ENCODE measurements at regions not wholly inside any gene's neighbourhood (a gene's known extent, or its start where the extent isn't known, plus 50 kb on each side); places are given as distances from the start of the nearest gene placed in this dataset.
"Not testable (repeated sequence)": the region's sequence is repeated elsewhere in the genome, so short reads cannot be mapped to it uniquely, and the experiment has no call there.

GRCh38 chr13:24931450-24932251, 164.3 kb upstream of the PABPC3 start:
- DNase-seq (ENCODE audit: low read depth), result no peak

- DNase-seq (ENCODE audit: low read depth), result not testable (repeated sequence)
These were observed 162.6 kb upstream of the PABPC3 start for GRCh38 chr13:24933106-24934023.

- DNase-seq (ENCODE audit: low read depth), result not testable (repeated sequence)
These were observed 161.9 kb upstream of the PABPC3 start for GRCh38 chr13:24934024-24934385.

DNA sequence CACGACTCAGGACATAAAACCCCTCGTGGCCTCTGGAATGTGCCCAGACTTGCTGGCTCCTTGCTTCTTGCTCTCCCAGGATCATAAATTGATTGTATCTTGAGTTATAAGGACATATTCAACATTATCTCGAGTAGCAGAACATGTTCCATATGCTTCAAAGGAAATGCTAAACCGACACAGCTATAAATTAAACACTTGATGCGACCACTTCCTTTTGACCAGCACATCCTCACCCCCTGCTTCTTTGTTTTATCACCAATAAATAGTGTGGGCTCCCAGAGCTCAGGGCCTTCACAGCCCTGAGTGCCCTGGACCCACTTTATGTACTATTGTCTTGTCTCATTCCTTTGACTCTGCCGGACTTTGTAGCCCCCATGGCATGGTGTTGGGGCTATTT, 157.0 kb upstream of the PABPC3 start:
- no peak for DNase-seq (ENCODE audit: low read depth)

GRCh38 chr13:24941023-24941713, 154.8 kb upstream of the PABPC3 start:
- DNase-seq (ENCODE audit: low read depth), result not testable (repeated sequence)

DNA sequence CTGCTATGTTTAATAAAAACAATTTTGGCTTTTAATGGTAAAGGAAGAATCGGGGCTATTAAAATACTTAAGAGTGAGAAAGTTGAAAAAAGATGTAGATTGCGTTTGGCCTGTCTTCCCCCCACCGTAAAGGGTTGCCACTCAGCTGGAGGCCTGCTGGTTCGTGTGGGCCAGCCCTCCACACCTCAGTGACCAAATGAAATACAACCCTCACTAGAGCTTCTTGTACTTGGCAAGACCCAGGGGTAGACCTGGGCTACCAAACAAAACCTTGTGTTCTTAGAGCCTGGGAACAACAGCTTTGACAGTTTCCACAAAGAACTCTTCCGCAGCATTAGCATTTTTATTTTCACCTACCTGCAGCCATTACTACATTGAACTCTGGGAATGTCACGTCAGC, 152.8 kb upstream of the PABPC3 start:
- DNase-seq (ENCODE audit: low read depth), result no peak

- not testable (repeated sequence) for DNase-seq (ENCODE audit: low read depth)
These were observed 151.9 kb upstream of the PABPC3 start for GRCh38 chr13:24944073-24944472.

GRCh38 chr13:24948977-24949376, 147.0 kb upstream of the PABPC3 start:
- DNase-seq (ENCODE audit: low read depth), result not testable (repeated sequence)

DNA sequence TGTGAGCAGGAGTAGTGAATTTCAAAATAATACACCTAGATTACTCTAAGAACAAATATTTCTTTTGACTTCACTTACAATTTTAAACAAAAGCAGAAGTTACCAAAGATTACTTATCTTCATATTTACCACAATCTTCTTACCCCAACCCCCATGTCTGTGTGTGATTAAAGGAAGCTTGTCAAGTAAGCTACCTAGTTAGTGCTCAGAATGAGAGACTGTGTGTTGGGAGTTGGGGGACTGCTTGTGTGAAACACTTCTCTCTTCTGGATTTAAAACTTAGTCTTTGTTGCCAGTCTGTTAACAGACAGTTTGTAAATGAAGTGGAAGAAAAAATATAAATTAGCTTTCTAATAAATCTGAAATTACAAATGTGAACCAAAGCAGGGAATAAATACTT, 145.3 kb upstream of the PABPC3 start:
- DNase-seq (ENCODE audit: low read depth), result not testable (repeated sequence)

DNA sequence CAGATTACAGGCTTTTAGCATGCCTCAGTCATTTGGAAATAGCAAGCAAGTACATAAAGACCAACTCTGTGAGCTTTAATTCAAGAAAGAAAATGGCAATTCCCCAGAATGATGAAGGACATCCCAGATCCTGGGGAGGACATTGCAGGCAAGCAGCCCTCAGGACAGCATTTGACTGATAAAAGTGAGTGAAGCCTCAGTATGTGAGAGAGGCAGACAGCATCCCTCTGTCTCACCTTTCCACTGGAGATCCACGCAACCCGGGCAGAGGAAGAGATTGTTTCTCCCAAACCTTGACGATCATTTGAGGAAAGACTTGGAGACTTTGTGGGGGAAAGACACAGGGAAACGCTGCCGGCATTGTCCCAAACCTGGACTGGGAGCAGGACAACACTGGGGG, 128.0 kb upstream of the PABPC3 start:
- not testable (repeated sequence) for DNase-seq (ENCODE audit: low read depth)

DNA sequence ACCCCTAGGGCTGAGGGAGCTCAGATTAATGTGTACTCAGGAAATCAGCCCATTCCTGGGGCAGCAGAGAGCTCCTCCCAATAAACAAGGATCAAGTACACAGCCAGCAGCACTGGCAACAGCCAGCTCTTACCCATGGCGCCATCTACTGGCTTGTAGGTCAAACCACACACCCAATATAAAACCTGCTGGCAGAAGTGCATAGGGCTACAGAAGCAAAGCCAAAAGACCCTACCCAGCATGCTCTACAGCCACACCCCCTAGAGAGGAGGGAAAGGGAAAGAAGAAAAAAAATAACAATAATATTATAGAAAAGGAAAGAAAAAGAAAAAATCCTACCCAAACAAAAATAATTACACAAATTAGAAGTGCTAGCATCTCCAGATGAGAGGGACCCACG, 127.5 kb upstream of the PABPC3 start:
- not testable (repeated sequence) for DNase-seq (ENCODE audit: low read depth)

GRCh38 chr13:24973102-24973501, 122.8 kb upstream of the PABPC3 start:
- DNase-seq (ENCODE audit: low read depth), result not testable (repeated sequence)

DNA sequence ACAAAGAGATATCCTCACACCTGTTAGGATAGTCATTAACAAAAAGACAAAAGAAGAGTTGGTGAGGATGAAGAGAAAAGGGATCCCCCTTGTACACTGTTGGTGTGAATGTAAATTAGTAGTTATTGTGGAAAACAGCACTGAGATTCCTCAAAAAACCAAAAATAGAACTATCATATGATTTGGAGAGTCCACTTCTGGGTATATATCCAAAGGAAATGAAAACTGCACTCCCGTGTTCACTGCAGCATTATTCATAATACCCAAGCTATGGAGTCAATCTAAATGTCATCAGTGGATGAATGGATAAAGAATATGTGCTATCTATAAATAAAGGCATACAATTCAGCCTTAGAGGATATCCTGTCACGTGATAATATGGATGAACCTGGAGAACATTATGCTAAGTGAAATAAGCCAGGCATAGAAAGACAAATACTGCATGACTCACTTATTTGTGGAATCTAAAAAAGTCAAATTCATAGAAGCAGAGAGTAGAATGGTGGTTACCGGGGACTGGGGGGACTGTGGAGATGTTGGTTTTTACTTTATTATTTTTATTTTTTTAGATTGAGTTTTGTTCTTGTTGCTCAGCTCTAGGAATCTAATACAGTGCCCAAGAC, 114.6 kb upstream of the PABPC3 start:
- DNase-seq (ENCODE audit: low read depth), result not testable (repeated sequence)

DNA sequence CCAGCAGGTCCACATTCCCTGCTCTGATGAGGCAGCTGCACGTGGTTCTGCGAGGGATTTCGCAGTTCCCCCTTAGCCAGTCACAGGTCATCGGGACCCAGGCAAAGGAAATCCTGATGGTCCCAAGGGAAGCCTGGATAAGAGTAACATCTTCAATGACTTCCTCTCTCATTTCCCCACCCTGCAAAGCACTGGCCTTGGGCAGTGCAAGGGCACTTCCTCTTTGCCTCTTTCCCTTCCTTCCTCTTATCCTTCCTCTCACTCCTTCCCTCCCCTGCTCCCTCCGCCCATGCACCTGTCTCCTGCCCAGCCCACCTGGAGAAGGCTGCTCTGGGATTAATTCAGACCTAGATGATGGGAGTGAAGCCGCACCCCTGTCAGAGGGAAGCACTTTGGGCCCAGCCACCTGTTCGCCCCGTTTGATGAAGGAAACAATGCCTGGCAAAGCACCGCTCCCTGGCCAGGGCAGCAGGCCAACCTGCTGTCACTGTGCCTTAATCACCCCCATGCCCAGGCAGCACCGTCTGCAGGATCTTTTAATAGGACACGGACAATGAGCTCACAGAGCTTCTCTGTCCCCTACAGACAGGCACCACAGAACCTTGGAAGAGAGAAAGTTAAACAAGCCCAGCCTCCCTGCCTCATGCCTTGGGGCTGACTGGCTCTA, 113.5 kb upstream of the PABPC3 start:
- DNase-seq (ENCODE audit: low read depth), result no peak

DNA sequence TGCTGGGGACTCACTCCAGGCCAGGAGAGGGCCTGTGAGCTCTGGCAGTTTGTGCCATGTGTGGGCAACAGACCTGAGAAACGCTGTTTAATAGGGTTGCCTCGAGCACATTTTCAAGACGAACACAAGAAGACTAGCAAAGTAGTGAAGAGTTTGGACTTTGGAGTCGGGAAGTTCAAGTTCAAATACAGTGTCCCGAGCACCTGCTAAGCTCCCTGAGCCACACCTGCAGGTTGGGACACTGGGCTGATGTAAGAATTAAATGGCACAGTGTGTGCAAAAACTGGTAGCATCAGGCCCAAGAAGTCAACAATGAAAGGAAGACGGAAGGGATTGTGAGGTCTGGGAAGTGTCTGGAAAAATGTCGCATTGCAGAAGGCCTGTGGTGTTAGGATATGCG, 112.8 kb upstream of the PABPC3 start:
- no peak for DNase-seq (ENCODE audit: low read depth)

DNA sequence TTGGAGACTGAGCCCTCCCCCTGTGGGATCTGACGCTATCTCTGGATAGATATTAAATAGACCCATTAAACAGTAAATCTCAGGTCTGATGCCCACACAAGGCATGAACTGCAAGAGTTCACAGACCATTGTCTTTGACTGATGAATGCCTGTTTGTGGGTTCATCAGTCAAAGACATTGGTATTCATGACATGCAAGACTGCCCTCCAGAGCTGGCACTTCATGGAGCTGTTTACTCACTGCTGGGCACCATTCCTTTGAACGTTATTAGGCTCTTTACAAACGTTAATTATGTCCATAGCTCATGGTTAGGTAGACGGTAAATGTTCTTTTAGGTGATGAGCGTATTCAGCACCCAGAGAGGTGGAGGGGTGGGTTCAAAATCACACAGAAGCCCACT, 111.8 kb upstream of the PABPC3 start:
- no peak for DNase-seq (ENCODE audit: low read depth)

DNA sequence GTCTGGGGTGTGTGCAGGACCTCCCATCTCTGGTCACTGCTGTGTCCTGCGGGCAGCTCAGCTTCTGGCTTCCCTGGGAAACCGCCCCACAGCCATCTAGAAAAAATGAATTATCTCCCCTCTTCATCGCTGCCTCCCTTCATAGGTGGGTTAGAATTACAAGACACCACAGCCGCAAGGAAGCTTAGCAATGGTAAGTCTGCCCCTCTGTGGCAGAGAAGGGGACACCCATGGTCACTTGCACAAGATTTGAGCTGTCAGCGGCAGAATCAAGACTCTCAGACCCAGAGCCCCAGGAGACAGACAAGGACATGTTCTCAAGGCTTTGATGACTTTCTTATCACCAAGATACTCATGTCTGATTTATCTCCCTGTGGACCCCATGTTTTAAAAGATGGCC, 110.8 kb upstream of the PABPC3 start:
- DNase-seq (ENCODE audit: low read depth), result no peak

GRCh38 chr13:24985896-24986295, 110.0 kb upstream of the PABPC3 start:
- no peak for DNase-seq (ENCODE audit: low read depth)

DNA sequence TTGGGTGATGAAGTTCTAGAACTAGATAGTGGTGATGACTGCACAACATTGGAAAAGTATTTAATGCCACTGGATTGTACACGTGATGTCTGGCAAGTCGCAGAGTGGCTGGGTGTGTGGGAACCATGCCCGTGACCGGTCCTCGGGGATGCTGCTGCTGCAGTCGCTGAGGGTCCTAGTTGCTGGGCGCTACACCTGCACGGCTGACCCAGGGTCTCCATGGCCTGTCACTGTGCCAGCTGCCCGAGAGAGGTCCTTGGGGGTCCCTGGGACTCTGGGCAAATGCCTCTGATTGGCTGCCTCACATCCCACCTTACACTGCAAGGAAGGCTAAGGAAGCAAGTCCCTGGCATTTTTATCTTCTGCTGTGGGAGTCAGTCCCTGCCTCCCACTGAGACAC, 109.1 kb upstream of the PABPC3 start:
- no peak for DNase-seq (ENCODE audit: low read depth)

DNA sequence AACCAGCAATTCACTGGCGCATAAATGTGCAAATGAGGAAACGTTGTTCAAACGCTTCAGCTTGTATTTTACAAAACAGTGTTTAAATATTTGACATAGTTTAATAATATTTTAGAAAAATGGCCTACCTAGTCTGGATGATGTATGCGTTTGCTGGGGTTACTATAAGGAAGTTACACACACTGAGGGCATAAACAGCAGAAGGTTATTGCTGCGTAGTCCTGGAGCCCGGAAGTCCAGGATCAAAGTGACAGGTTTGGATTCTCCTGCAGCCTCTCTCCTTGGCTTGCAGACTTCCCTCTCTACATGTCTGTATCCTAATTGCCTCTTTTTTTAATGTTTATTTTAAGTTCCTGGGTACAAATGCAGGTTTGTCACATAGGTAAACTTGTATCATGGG, 106.0 kb upstream of the PABPC3 start:
- not testable (repeated sequence) for DNase-seq (ENCODE audit: low read depth)

GRCh38 chr13:24992946-24993345, 103.0 kb upstream of the PABPC3 start:
- DNase-seq (ENCODE audit: low read depth), result not testable (repeated sequence)

All from RPMI7951 (cell line).